Adrenal gland (tissue), 5 donors: ENCODE measurements at regions not wholly inside any gene's neighbourhood (a gene's known extent, or its start where the extent isn't known, plus 50 kb on each side); places are given as distances from the start of the nearest gene placed in this dataset.

ENCODE experiments used
- POLR2A ChIP-seq, 2 donors: fragments of 450-650 bp; IDR thresholded peaks; one replicate each; pipeline ENCODE4 v1.6.1; 2017; ENCODE audit warnings: antibody characterized with exemption in 2 of 2, mild to moderate bottlenecking in 2 of 2, moderate library complexity in 1 of 2
- TF ChIP-seq, protein P1 (sequence below), 6 experiments: fragments of 450-650 bp in 4 of 6; fragments of 200-600 bp in 2 of 6; sonication (generic) in 1 of 6; IDR thresholded peaks; 1 replicate in 5 of 6; 2 replicates in 1 of 6; pipeline versions ENCODE4 v1.5.1 to v1.8.0; 2016 to 2021; ENCODE audit warnings: antibody characterized with exemption in 6 of 6, mild to moderate bottlenecking in 2 of 6, moderate library complexity in 1 of 6
- donor health status: DM: no; HTN: no; CAD: no.

- TF ChIP-seq, protein P1, sequence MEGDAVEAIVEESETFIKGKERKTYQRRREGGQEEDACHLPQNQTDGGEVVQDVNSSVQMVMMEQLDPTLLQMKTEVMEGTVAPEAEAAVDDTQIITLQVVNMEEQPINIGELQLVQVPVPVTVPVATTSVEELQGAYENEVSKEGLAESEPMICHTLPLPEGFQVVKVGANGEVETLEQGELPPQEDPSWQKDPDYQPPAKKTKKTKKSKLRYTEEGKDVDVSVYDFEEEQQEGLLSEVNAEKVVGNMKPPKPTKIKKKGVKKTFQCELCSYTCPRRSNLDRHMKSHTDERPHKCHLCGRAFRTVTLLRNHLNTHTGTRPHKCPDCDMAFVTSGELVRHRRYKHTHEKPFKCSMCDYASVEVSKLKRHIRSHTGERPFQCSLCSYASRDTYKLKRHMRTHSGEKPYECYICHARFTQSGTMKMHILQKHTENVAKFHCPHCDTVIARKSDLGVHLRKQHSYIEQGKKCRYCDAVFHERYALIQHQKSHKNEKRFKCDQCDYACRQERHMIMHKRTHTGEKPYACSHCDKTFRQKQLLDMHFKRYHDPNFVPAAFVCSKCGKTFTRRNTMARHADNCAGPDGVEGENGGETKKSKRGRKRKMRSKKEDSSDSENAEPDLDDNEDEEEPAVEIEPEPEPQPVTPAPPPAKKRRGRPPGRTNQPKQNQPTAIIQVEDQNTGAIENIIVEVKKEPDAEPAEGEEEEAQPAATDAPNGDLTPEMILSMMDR (IDR thresholded peaks at IDR 0.05) = no peak
- TF ChIP-seq POLR2A (IDR thresholded peaks at IDR 0.05) = no peak
Measured at GRCh38 chr6:137784583-137784982, 82.5 kb upstream of the TNFAIP3 start.
